Brain microvascular endothelial cell (primary cell): ENCODE measurements at regions not wholly inside any gene's neighbourhood (a gene's known extent, or its start where the extent isn't known, plus 50 kb on each side); places are given as distances from the start of the nearest gene placed in this dataset.

Experiments used
- DNase-seq: peaks from one replicate; pipeline ENCODE4 v3.0.0-alpha.2; 2020
- H3K27ac ChIP-seq: fragments of 250-450 bp; sonication (Bioruptor Pico); 2 replicates; pipeline ENCODE4 v1.5.1; 2020; ENCODE audit warnings: mild to moderate bottlenecking, moderate library complexity
- H3K27me3 ChIP-seq: fragments of 250-450 bp; sonication (Bioruptor Pico); replicated peaks from 2 replicates; pipeline ENCODE4 v1.5.1; 2020; ENCODE audit warnings: mild to moderate bottlenecking
- H3K36me3 ChIP-seq: fragments of 250-450 bp; sonication (Bioruptor Pico); replicated peaks from 2 replicates; pipeline ENCODE4 v1.5.1; 2020; ENCODE audit warnings: mild to moderate bottlenecking
- H3K4me3 ChIP-seq: 2 replicates; pipeline ENCODE4 v1.5.1; 2011; ENCODE audit warnings: low read depth, mild to moderate bottlenecking, control low read depth, low read length, moderate library complexity
- in situ Hi-C: cut with HindIII; loops from 2 replicates; pipeline ENCODE4 v1.10.0; 2017; ENCODE audit warnings: low sequenced_read_pairs, low pct_ligation_motif_present
- TF ChIP-seq, protein P1 (sequence below): IDR thresholded peaks from 2 replicates; pipeline ENCODE4 v1.5.1; 2011; ENCODE audit warnings: low read depth, mild to moderate bottlenecking, moderate library complexity, low read length, control low read depth, inconsistent platforms; ENCODE audit errors: missing control alignments

DNA sequence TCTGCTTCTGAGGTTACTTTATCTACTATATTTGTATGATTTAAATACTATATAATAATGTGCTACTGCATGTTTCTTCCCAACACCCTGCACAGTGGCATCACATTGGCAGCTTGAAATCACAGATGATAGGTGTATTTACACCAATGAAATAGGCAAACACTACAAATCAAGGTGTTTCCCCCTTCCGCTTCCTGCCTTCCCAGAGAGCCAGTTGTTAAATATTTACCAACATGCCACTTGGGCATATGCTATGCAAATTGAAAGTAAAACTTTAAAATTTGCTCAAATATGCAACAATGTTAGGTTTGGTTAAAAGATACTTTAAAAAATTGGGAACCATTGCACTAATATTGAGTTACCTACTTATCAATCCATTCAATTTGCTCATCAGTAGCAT lies 58.2 kb upstream of the SMARCA2 start:
- Histone ChIP-seq H3K27me3 (no peaks in the 10 kb centered on the region), H3K27ac (no peak overlapping the region), H3K36me3 (no peaks in the 10 kb centered on the region), H3K4me3 (no peak overlapping the region)
- no peak for DNase-seq
- TF ChIP-seq, protein P1, sequence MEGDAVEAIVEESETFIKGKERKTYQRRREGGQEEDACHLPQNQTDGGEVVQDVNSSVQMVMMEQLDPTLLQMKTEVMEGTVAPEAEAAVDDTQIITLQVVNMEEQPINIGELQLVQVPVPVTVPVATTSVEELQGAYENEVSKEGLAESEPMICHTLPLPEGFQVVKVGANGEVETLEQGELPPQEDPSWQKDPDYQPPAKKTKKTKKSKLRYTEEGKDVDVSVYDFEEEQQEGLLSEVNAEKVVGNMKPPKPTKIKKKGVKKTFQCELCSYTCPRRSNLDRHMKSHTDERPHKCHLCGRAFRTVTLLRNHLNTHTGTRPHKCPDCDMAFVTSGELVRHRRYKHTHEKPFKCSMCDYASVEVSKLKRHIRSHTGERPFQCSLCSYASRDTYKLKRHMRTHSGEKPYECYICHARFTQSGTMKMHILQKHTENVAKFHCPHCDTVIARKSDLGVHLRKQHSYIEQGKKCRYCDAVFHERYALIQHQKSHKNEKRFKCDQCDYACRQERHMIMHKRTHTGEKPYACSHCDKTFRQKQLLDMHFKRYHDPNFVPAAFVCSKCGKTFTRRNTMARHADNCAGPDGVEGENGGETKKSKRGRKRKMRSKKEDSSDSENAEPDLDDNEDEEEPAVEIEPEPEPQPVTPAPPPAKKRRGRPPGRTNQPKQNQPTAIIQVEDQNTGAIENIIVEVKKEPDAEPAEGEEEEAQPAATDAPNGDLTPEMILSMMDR, result no peak
- in situ Hi-C loops, result no loop called here

DNA sequence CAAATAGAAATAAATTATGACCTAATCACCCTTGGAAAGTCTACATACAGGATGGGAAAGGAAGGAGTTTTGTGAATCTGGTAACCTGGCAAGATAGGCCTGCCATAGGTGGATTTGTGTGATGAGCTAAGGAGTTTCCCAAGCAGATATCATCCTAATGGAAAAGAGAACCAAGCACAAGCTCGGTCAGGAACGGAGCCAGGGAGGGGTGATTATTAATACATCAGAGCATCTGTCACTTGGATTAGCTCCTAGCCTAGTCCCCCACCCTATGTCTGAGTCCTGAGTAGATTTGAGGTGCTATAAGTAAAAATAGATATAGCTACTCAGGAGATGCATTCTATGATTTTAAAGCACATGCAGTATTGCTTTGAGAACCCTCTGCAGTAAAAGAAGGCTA lies 57.3 kb upstream of the SMARCA2 start:
- DNase-seq, result no peak
- Histone ChIP-seq H3K27me3 (no peaks in the 10 kb centered on the region), H3K36me3 (no peaks in the 10 kb centered on the region), H3K4me3 (no peak overlapping the region), H3K27ac (no peak overlapping the region)
- TF ChIP-seq, protein P1, result no peak
- in situ Hi-C loops, result no loop called here

DNA sequence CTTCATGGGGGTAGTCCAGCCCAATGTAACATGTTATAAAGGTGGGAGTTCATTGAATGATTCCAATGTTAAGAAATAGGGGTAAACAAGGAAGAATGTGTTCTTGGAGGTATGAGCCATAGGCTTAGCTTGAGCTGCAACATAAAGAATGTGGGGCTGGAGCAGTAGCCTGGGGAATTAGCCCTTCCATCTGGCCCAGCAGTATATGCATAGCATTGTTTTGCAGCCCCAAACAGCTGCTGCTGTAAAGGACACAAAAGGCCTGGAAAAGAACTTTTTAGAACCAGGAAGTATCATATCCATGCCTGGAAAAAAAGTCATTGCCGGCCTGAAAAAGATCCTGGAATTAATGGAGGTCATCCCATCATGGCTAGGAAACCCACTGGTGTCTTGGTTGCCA lies 55.8 kb upstream of the SMARCA2 start:
- H3K36me3 ChIP-seq, result no peaks in the 10 kb centered on the region
- DNase-seq, result no peak
- TF ChIP-seq, protein P1, result no peak
- H3K4me3 ChIP-seq, result no peak overlapping the region
- H3K27ac ChIP-seq, result no peak overlapping the region
- in situ Hi-C loops, result no loop called here
- H3K27me3 ChIP-seq, result no peaks in the 10 kb centered on the region

DNA sequence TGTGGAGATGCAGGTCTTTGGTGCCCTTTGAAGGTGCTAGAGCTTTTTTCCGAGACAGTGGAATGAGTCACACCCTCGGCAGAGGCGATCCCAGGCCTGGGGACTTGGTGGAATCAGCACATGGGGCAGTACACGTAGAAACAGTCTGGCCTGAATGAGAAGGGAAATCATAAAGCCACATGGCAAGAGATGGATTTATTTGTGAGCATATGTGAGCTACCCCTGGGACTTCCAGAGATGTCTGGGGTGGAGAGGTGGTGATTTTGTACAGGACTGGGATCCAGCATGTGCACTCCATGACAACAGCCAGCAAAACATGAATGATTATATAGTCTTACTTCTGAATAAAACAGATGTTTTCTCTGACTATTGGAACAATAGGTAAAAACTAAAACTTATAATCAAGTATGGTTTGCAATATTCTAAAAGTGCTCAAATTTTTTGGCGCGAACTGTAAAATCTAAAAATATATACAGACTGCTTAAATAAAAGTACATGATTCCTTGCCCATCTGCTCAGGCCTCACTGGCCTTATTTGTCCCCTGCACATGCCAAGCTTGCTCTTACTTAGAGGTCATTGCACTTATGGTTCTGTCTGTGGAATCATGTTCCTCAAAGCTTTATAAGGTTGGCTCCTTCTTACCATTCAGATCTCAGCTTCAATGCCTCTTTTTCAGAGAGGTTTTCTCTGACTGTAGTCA lies 54.7 kb upstream of the SMARCA2 start:
- H3K27ac ChIP-seq, result no peak overlapping the region
- in situ Hi-C loops, result no loop called here
- H3K4me3 ChIP-seq, result no peak overlapping the region
- TF ChIP-seq, protein P1, result no peak
- no peaks in the 10 kb centered on the region for H3K36me3 ChIP-seq
- H3K27me3 ChIP-seq, result no peaks in the 10 kb centered on the region
- DNase-seq, result no peak

DNA sequence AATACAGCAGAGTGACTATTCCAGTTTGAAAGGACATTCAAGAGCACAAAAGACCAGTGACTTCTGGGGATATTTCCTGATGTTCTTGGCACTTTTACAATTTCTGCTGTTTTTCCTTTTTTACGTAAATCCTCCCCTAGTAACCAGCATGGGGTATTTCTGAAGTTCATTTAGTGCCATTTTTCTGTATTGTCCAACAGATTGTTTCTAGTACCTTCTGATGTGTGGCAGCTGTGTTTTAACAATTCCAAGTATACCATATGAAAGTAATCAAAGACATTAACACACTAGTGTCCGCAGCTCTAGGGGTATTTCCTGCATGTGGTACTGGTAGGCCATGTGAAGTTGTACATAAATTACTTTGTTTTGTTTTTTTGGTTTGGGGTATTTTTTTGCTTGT lies 53.0 kb upstream of the SMARCA2 start:
- H3K27ac ChIP-seq, result no peak overlapping the region
- TF ChIP-seq, protein P1, result no peak
- no peak for DNase-seq
- in situ Hi-C loops, result no loop called here
- no peaks in the 10 kb centered on the region for H3K27me3 ChIP-seq
- H3K36me3 ChIP-seq, result no peaks in the 10 kb centered on the region
- H3K4me3 ChIP-seq, result no peak overlapping the region

DNA sequence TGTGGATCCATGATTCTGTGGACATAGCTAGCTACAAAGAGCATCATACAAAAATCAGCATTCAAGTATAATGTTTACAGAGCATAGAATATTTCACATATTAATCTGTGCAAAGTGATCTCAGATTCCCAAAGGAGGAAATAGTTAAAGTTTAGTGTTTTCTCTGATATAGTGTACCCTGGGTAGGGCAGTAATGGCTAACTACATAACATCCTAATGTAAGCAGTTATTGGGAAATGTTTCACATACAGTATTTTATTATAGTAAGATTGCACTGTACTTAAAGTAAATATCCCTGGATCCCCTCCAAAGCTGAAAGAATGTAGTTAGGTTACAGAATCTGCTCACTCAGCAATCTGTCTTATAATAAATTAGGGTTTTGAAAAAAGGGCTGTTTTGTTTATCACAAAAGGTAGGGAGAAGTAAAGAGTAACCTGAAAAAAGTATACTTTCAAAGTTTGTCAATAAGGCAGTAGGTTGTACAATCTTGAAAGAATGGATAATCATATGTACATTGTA lies 52.5 kb upstream of the SMARCA2 start:
- DNase-seq, result no peak
- in situ Hi-C loops, result no loop called here
- no peaks in the 10 kb centered on the region for H3K36me3 ChIP-seq
- H3K4me3 ChIP-seq, result no peak overlapping the region
- no peak overlapping the region for H3K27ac ChIP-seq
- H3K27me3 ChIP-seq, result no peaks in the 10 kb centered on the region
- TF ChIP-seq, protein P1, result no peak
